ENCODE measurements at regions not wholly inside any gene's neighbourhood (a gene's known extent, or its start where the extent isn't known, plus 50 kb on each side); places are given as distances from the start of the nearest gene placed in this dataset.
"Not testable (repeated sequence)": the region's sequence is repeated elsewhere in the genome, so short reads cannot be mapped to it uniquely, and the experiment has no call there.

DNA sequence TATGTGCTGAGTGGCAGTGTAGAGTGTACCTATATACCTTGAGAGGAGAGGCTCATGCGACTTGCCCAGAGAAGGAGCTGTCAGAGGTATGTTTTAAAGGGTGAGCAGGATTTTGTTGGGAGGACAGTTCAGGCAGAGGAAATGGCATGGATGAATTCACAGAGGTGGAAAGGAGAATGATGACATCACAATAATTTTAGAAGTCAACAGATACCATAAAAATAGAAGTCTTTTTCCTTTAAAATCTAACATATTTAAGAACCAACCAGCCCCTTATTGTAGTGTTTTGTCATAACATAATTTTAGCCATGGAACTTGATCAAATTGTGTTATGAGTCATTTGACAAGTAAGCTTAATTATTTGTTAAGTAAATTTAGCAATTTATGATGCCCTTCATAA, 538.1 kb upstream of the GYPC start:
- no peaks in the 10 kb centered on the region for H3K36me3 ChIP-seq (replicated peaks; ENCODE audit: insufficient read depth, low read depth)
- H3K27ac ChIP-seq = no peak overlapping the region
- no peaks in the 10 kb centered on the region for H3K4me1 ChIP-seq (ENCODE audit: insufficient read depth)
- H4K20me1 ChIP-seq (ENCODE audit: insufficient read depth, poor library complexity, severe bottlenecking) = no peaks in the 10 kb centered on the region
- no peak overlapping the region for H2AFZ ChIP-seq
- no peaks in the 10 kb centered on the region for H3K79me2 ChIP-seq
- no peak overlapping the region for H3K4me2 ChIP-seq
- H3K9me2 ChIP-seq (replicated peaks; ENCODE audit: insufficient read depth) = no peaks in the 10 kb centered on the region
- H3K4me3 ChIP-seq = no peak overlapping the region
- H3K9me3 ChIP-seq (ENCODE audit: low read depth) = no peaks in the 10 kb centered on the region
- DNase-seq (ENCODE audit: low spot score) = no peak
- 96% methylated on average over 1 of the region's 1 CpG for WGBS (ENCODE audit: low lambda C conversion rate, missing lambda C conversion rate)
- TF ChIP-seq, protein P1, sequence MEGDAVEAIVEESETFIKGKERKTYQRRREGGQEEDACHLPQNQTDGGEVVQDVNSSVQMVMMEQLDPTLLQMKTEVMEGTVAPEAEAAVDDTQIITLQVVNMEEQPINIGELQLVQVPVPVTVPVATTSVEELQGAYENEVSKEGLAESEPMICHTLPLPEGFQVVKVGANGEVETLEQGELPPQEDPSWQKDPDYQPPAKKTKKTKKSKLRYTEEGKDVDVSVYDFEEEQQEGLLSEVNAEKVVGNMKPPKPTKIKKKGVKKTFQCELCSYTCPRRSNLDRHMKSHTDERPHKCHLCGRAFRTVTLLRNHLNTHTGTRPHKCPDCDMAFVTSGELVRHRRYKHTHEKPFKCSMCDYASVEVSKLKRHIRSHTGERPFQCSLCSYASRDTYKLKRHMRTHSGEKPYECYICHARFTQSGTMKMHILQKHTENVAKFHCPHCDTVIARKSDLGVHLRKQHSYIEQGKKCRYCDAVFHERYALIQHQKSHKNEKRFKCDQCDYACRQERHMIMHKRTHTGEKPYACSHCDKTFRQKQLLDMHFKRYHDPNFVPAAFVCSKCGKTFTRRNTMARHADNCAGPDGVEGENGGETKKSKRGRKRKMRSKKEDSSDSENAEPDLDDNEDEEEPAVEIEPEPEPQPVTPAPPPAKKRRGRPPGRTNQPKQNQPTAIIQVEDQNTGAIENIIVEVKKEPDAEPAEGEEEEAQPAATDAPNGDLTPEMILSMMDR (IDR thresholded peaks at IDR 0.05; ENCODE audit: poor library complexity) = no peak
- TF ChIP-seq EZH2phosphoT487 (IDR thresholded peaks at IDR 0.05; ENCODE audit: low read depth, severe bottlenecking, unreplicated experiment) (no peak), EZH2 (IDR thresholded peaks at IDR 0.05; ENCODE audit: borderline replicate concordance) (no peak)
- no peaks in the 10 kb centered on the region for H3K27me3 ChIP-seq

DNA sequence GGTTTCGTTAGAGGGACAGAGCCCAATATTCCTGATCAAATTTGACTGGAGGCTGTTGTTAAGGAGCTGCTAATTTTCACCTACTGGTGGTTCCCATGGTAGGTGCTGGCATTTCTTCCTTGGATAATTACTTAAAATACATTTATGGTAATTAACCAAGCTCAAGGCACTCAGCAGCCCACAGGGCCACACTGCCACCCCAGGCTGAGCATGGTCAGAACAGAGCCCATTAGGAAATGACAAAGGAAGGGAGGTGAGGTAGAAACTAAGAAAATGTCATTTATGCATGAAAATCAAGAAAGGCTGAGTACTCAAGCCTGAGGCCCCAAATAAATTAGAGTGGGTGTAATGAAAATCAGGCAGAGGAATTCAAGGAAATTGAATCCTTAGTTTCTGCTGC, 510.2 kb upstream of the GYPC start:
- H2AFZ ChIP-seq = no peak overlapping the region
- H3K9me3 ChIP-seq (ENCODE audit: low read depth) = no peaks in the 10 kb centered on the region
- H3K4me1 ChIP-seq (ENCODE audit: insufficient read depth) = no peaks in the 10 kb centered on the region
- H3K79me2 ChIP-seq = no peaks in the 10 kb centered on the region
- no peak overlapping the region for H3K4me3 ChIP-seq
- no peak for TF ChIP-seq EZH2phosphoT487 (IDR thresholded peaks at IDR 0.05; ENCODE audit: low read depth, severe bottlenecking, unreplicated experiment)
- TF ChIP-seq EZH2 (IDR thresholded peaks at IDR 0.05; ENCODE audit: borderline replicate concordance) = no peak
- TF ChIP-seq, protein P1 (IDR thresholded peaks at IDR 0.05; ENCODE audit: poor library complexity) = no peak
- H3K27ac ChIP-seq = no peak overlapping the region
- H3K36me3 ChIP-seq (replicated peaks; ENCODE audit: insufficient read depth, low read depth) = no peaks in the 10 kb centered on the region
- H4K20me1 ChIP-seq (ENCODE audit: insufficient read depth, poor library complexity, severe bottlenecking) = no peaks in the 10 kb centered on the region
- H3K27me3 ChIP-seq = no peaks in the 10 kb centered on the region
- WGBS (ENCODE audit: low lambda C conversion rate, missing lambda C conversion rate) = 70% methylated on average over 1 of the region's 1 CpG
- no peak for DNase-seq (ENCODE audit: low spot score)
- H3K4me2 ChIP-seq = no peak overlapping the region
- no peaks in the 10 kb centered on the region for H3K9me2 ChIP-seq (replicated peaks; ENCODE audit: insufficient read depth)

DNA sequence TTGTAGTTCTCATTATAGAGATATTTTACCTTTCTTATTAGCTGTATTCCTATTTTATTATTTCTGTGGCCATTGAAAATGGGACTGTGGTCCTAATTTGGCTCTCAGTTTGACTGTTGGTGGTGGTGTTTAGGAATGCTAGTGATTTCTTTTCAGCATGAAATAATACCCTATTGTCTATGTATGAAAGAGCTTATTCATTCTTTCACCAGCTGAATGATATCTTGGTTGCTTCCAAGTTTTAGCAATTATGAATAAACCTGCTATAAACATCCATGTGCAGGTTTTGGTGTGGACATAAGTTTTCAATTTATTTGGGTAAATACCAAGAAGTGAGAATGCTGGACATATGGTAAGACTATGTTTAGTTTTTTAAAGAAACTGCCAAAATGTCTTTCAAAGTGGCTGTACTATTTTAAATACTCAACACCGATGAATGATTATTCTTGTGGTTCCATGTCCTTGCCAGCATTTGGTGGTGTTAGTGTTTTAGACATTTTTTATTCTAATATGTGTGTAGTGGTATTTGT, 501.6 kb upstream of the GYPC start:
- H3K9me3 ChIP-seq (ENCODE audit: low read depth) = no peaks in the 10 kb centered on the region
- no peaks in the 10 kb centered on the region for H3K36me3 ChIP-seq (replicated peaks; ENCODE audit: insufficient read depth, low read depth)
- no peak overlapping the region for H2AFZ ChIP-seq
- no peak overlapping the region for H3K4me3 ChIP-seq
- 84% methylated on average over 1 of the region's 1 CpG for WGBS (ENCODE audit: low lambda C conversion rate, missing lambda C conversion rate)
- H3K4me2 ChIP-seq = no peak overlapping the region
- no peak for DNase-seq (ENCODE audit: low spot score)
- TF ChIP-seq, protein P1 (IDR thresholded peaks at IDR 0.05; ENCODE audit: poor library complexity) = no peak
- TF ChIP-seq EZH2 (IDR thresholded peaks at IDR 0.05; ENCODE audit: borderline replicate concordance) (no peak), EZH2phosphoT487 (IDR thresholded peaks at IDR 0.05; ENCODE audit: low read depth, severe bottlenecking, unreplicated experiment) (no peak)
- H4K20me1 ChIP-seq (ENCODE audit: insufficient read depth, poor library complexity, severe bottlenecking) = no peaks in the 10 kb centered on the region
- no peak overlapping the region for H3K27ac ChIP-seq
- no peaks in the 10 kb centered on the region for H3K4me1 ChIP-seq (ENCODE audit: insufficient read depth)
- no peaks in the 10 kb centered on the region for H3K9me2 ChIP-seq (replicated peaks; ENCODE audit: insufficient read depth)
- no peaks in the 10 kb centered on the region for H3K27me3 ChIP-seq
- H3K79me2 ChIP-seq = no peaks in the 10 kb centered on the region

DNA sequence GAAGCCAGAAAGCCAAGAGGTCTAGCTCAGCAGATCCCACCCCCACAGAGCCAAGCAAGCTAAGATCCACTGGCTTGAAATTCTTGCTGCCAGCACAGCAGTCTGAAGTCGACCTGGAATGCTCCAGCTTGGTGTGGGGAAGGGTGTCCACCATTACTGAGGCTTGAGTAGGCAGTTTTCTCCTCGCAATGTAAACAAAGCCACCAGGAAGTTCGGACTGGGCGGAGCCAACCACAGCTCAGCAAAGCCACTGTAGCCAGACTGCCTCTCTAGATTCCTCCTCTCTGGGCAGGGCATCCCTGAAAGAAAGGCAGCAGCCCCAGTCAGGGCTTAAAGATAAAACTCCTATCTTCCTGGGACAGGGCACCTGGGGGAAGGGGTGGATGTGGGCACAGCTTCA, 495.0 kb upstream of the GYPC start:
- H3K27ac ChIP-seq; H2AFZ ChIP-seq; H3K79me2 ChIP-seq; H4K20me1 ChIP-seq (ENCODE audit: insufficient read depth, poor library complexity, severe bottlenecking); H3K27me3 ChIP-seq; H3K4me1 ChIP-seq (ENCODE audit: insufficient read depth); H3K36me3 ChIP-seq (replicated peaks; ENCODE audit: insufficient read depth, low read depth); DNase-seq (ENCODE audit: low spot score); H3K9me2 ChIP-seq (replicated peaks; ENCODE audit: insufficient read depth); H3K9me3 ChIP-seq (ENCODE audit: low read depth); H3K4me3 ChIP-seq; H3K4me2 ChIP-seq: not testable (repeated sequence)
- 65% methylated on average over 4 of the region's 4 CpGs for WGBS (ENCODE audit: low lambda C conversion rate, missing lambda C conversion rate)
